GM19043 (cell line): ENCODE measurements at regions not wholly inside any gene's neighbourhood (a gene's known extent, or its start where the extent isn't known, plus 50 kb on each side); places are given as distances from the start of the nearest gene placed in this dataset.

Experiments used
- ATAC-seq: cut with Tn5 transposase; IDR thresholded peaks from one replicate; pipeline ENCODE4 v1.9.1; 2021; ENCODE audit warnings: low read depth; ENCODE audit not compliant: unreplicated experiment

GRCh38 chr5:90201923-90202322, 207.6 kb downstream of the CETN3 start:
- no peak for ATAC-seq

DNA sequence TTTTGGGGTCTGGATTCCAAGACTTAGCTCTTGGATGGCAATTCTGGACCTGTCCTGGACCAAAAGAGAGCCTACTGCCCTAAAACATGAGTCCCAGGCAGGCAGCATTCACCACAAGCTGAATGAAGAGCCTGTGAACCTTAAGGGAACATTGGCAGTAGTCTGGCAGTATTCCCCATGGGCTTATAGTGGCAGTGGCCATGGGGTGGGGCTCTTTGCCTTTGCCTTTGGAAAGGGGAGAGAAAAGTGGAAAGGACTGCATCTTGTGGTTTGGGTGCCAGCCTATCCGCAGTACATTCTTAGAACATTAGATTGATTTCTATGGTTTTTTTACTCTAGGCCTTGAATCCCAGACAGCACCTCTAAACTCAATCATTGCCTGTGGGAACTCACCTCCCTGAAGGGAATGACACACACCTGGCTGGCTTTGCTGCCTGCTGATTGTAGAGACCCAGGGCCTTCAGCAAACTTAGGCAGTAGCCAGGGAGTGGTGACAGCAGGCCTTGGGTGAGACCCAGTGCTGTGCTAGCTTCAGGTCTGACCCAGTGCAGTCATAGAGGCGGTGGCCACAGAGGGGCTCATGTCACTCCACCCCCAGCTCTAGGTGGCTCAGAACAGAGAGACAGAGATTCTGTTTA, 216.3 kb downstream of the CETN3 start:
- no peak for ATAC-seq

DNA sequence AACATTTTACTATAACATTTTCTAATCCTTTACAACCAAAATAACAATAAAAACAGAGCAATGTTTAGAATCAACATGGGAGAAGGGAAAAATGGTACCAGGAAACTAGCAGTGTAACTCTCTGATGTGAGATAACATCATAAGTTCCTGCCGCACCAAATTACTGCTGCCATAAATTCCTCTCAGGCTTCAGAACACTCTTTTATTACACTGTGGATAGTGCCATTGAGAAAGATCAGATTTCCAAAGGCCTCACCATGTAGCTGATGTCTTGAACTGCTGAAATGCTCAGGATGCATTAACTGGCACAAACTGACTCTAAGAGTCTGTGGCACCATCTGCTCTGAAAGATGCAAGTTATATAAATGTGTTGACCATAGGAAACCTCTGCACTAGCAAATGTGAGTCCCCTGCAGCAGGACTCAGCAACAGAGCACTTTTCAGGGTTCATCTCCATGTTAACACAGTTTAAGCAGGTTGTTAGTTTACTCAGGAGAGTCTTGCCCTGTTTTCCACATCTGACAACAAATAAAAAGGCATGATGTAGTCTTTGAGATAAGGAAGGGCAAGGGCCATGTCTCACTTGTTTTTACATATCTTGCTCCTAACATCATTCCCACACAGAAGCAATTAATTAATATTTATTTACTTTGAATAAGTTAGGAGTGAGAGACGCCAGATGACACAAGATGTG, 218.1 kb downstream of the CETN3 start:
- ATAC-seq = no peak

DNA sequence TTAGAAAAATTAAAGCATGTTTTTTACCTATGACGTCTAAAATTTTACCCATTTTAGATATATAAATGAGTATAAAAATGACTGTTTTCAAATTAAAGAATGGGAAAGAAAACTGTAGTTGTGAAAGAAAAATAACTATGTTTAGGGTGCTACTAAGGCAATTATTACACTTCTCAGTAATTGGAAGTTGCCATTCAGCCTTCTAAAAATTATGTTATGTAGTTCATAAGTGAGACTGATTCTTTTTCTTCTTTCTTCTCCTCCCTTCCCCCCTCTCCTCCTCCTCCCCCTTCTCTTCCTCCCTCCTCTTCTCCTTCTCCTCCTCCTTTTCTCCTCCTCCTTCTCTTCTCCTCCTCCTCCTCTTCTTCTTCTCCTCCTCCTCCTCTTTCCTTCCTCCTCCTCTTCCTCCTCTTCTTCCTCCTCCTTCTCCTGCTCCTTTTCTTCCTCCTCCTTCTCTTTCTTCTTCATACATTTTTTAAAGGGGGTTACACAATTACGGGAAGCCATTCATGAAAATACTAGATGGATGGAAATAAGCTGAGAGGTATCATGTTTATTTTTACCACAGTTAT, 223.6 kb downstream of the CETN3 start:
- no peak for ATAC-seq

GRCh38 chr5:90184764-90185163, 224.8 kb downstream of the CETN3 start:
- ATAC-seq = no peak

DNA sequence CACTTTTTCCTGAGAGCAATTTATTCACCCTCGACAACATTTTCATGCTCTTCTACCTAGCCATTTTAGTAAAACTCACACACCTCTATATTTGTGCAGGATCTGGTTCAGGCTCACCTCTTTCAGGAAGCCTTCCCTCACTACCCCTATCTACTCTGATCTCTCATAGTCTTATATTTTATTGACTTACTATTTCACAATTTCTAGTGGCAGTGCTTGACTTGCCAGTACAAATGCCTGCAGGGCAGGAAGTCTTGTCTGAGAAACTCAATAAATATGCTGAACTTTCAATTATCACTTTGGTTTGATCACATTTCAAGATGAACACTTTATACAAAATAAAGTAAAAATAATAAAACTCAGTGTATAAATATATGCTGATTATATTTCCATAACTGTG, 226.8 kb downstream of the CETN3 start:
- no peak for ATAC-seq

GRCh38 chr5:90174236-90174635, 235.3 kb downstream of the CETN3 start:
- no peak for ATAC-seq

DNA sequence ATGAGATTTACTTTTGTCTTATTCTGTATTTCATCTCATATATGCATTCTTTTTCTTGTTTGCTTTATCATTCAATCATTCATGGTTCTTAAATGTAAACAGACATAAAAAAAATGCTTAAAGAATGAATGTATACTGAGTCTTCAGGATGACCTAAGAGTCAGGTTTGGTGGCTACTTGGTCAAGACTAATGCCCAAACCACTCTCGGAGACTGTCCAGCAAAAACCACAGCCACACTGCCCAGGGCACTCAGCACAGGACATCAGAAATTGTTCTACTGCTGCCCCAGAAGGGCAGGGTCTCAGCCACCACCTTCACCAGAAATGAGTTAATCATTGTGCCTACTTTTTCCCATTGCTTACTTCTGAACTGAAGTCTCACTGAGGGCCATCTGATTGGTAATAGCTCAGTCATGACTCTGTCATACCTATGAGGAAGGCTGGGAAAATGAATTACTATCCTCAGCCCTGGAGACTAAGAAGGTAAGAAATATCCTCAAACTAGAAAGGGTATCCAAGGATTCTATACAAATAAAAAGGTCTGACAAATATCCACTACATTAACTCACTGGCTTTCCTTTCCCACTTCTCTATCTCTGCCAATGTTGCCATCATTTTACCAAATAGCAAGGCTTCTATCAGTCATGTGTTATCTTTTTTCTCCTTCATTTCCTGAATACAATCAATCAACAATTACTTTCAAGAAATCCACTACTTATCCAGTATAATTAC, 236.1 kb downstream of the CETN3 start:
- no peak for ATAC-seq

GRCh38 chr5:90171466-90171865, 238.1 kb downstream of the CETN3 start:
- no peak for ATAC-seq

DNA sequence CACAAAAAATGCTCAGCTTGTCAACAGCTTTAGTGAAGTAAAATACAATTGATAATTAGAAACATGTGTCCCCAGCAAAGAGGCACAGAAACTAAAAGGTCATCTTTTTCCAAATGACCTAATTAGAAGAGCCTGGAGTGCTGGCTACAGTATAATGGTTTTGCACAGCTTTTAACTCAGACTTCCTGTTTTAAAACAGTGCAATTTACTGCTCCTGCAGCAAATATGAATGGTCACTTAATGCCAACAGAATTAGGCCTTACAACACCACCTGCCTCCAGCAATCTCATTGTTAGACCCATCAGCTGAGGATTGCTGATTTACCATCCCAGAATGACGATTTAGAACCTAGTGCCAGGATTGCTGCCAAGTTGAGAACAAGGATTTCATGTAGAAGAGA, 239.3 kb downstream of the CETN3 start:
- ATAC-seq = no peak

DNA sequence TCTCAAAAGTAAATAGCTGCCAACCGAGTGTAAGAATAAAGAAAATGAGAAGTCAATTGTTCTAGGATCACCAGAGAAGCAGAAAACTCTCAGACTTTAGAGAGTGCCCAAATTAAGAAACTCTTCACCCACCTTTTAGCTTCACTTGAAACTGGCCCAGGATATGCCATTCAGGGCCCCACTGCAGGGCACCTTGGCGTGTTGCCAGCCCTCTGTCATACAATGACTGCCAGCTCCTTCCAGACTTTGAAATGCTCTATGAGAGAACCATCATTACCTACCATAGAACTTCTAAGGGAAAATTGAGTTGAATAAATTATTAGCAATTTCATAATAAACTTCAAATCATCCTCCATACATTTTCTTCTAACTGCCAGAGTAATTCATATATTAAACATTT, 240.5 kb downstream of the CETN3 start:
- ATAC-seq = no peak

GRCh38 chr5:90168399-90168798, 241.2 kb downstream of the CETN3 start:
- ATAC-seq = no peak

DNA sequence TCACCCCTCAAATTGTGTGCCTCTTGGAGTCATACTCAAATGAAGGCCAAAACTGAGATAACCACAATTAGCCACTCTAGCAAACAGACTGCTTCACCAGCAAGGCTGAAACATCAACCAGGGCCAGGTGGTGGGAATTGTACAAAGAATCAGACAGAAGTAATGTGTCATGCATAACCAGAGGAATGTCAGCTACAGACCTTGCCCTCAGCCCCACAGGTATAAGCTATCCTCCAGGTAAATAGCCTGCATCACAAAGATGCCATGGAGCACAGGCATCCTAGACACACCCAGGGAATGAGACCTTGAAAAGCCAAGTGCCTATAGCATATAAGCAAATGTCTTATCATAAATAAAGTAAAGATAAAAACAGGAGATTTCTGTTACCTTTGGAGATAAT, 242.7 kb downstream of the CETN3 start:
- no peak for ATAC-seq

GRCh38 chr5:90162324-90162723, 247.2 kb downstream of the CETN3 start:
- ATAC-seq = no peak

- peak; percentile 63 for ATAC-seq
Measured at GRCh38 chr5:90161414-90161813, 248.1 kb downstream of the CETN3 start.

DNA sequence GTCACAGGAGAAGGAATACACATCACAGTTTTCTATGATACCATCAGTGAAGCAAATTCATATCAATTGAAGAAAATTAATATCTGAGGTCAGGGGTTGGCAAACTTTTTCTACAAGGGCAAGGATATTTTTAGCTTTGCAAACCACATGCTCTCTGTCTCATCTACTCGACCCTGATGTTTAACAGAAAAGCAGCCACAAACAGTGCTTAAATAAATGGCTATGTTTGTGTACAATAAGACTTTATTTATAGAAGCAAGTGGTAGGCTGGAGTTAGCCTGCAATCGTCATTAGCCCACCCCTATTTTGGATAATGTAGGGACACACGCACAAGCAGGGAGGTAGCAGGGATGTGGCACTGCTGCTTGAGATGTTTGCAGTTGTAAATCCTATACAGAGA, 251.4 kb downstream of the CETN3 start:
- no peak for ATAC-seq

- no peak for ATAC-seq
Measured at GRCh38 chr5:90153031-90153430, 256.5 kb downstream of the CETN3 start.

GRCh38 chr5:90144625-90145327, 264.8 kb downstream of the CETN3 start:
- no peak for ATAC-seq

DNA sequence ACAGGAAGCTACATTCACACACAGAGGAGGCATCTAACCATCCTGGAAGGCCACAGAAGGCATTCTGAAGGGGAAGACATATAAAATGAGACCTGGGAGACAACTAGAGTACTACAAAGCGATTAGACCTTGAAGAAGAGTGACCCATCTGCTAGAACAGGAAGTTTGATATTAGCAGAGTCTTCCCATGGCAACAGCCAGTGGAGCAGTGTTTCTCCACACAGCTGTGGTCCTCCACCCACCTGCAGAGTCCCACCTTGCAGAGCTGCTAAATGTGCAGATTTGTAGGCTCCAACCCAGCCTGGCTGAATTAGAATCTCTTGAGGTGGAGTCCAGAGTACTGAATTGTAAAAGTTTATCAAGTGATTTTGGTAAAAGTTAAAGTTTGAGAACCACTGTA, 267.0 kb downstream of the CETN3 start:
- ATAC-seq = no peak

GRCh38 chr5:90141984-90142383, 267.6 kb downstream of the CETN3 start:
- ATAC-seq = no peak

DNA sequence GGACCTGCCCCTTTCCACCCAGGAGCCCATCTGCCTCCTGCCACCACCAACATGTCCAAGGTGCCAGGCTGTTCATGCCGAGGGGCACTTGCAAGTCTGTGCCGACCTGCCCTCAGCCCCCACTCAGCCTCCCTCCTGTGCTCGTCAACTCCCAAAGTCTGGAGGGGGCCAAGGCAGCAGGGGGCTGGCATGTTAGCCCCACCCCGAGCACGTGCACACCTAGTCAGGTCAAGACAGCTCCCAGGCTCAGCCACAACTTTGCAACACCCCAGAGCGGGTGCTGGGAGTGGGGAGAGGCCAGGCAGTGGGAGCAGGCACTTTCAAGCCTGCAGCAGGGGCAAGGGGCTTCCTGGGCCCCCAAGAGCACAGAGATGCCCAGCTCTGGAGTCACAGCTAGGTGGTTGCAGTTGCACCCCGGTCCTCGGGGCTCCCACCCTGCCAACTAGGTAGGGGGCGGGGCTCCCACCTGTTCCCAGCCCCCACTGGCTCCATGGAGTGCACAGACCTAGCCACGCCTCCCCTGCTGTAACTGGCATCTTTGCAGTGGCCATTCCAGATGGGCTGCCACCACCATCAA, 272.5 kb downstream of the CETN3 start:
- ATAC-seq = no peak
